ENCODE measurements at regions not wholly inside any gene's neighbourhood (a gene's known extent, or its start where the extent isn't known, plus 50 kb on each side); places are given as distances from the start of the nearest gene placed in this dataset.

GRCh38 chr2:65501836-65502235 is 69.4 kb upstream of the SPRED2 start:
- no peak for DNase-seq (ENCODE audit: low read depth in 2 of 2)

GRCh38 chr2:65501074-65501473 is 68.7 kb upstream of the SPRED2 start:
- no peak for DNase-seq (ENCODE audit: low read depth in 2 of 2)

- no peak for DNase-seq (ENCODE audit: low read depth in 2 of 2)
These were observed 68.1 kb upstream of the SPRED2 start for GRCh38 chr2:65500310-65501040.

- no peak for DNase-seq (ENCODE audit: low read depth in 2 of 2)
These were observed 66.8 kb upstream of the SPRED2 start for GRCh38 chr2:65499216-65499615.

GRCh38 chr2:65498396-65498795 is 66.0 kb upstream of the SPRED2 start:
- DNase-seq (ENCODE audit: low read depth in 2 of 2): no peak

GRCh38 chr2:65495251-65495877 is 63.0 kb upstream of the SPRED2 start:
- DNase-seq (ENCODE audit: low read depth in 2 of 2): no peak

GRCh38 chr2:65494078-65494477 is 61.7 kb upstream of the SPRED2 start:
- DNase-seq (ENCODE audit: low read depth in 2 of 2): no peak

GRCh38 chr2:65491381-65491905 is 59.0 kb upstream of the SPRED2 start:
- DNase-seq (ENCODE audit: low read depth in 2 of 2): no peak

GRCh38 chr2:65490222-65490621 is 57.8 kb upstream of the SPRED2 start:
- DNase-seq (ENCODE audit: low read depth in 2 of 2): no peak

- no peak for DNase-seq (ENCODE audit: low read depth in 2 of 2)
These were observed 56.9 kb upstream of the SPRED2 start for GRCh38 chr2:65489269-65489668.

GRCh38 chr2:65488527-65488926 is 56.1 kb upstream of the SPRED2 start:
- DNase-seq (ENCODE audit: low read depth in 2 of 2): no peak

- no peak for DNase-seq (ENCODE audit: low read depth in 2 of 2)
These were observed 55.0 kb upstream of the SPRED2 start for GRCh38 chr2:65487404-65487803.

GRCh38 chr2:65486802-65487201 is 54.4 kb upstream of the SPRED2 start:
- DNase-seq (ENCODE audit: low read depth in 2 of 2): no peak

- no peak for DNase-seq (ENCODE audit: low read depth in 2 of 2)
These were observed 53.9 kb upstream of the SPRED2 start for GRCh38 chr2:65486282-65486681.

- DNase-seq (ENCODE audit: low read depth in 2 of 2): no peak
These were observed 53.4 kb upstream of the SPRED2 start for GRCh38 chr2:65485839-65486238.

GRCh38 chr2:65483763-65484162 is 51.4 kb upstream of the SPRED2 start:
- no peak for DNase-seq (ENCODE audit: low read depth in 2 of 2)

GRCh38 chr2:65482971-65483370 is 50.6 kb upstream of the SPRED2 start:
- no peak for DNase-seq (ENCODE audit: low read depth in 2 of 2)
